HCT116 (cell line): ENCODE measurements at regions not wholly inside any gene's neighbourhood (a gene's known extent, or its start where the extent isn't known, plus 50 kb on each side); places are given as distances from the start of the nearest gene placed in this dataset.

ENCODE experiments used
- ATAC-seq: fragments of 200-7000 bp; cut with Tn5 transposase; 2 replicates; pipeline ENCODE4 v1.9.1; 2020; ENCODE audit warnings: mild to moderate bottlenecking, moderate library complexity
- BruUV-seq: library from RNA; stranded (reverse); fragments of 400-500 nt; replicated peaks from 2 replicates; lab custom pipeline; 2021; lab: Mats Ljungman, UMichigan
- CTCF ChIA-PET: fragments of 300-600 bp; sonication (Branson Sonifier 250); formaldehyde crosslinking; loops from one replicate; lab custom pipeline; 2021; ENCODE audit warnings: antibody characterized with exemption; lab: Charles Lee
- POLR2A ChIA-PET: fragments of 300-600, 350-600 bp; sonication (Branson Sonifier 250); formaldehyde crosslinking; loops from one replicate; lab custom pipeline; 2021; ENCODE audit warnings: antibody characterized with exemption; lab: Charles Lee
- RAD21 ChIA-PET, 2 experiments: fragments of 300-600 bp; sonication (Branson Sonifier 250); formaldehyde crosslinking; loops; one replicate each; lab custom pipeline; 2023; ENCODE audit warnings: low total read pairs in 2 of 2; ENCODE audit not compliant: uncharacterized antibody in 2 of 2, unreplicated experiment in 2 of 2, low non-redundant PET in 1 of 2; lab: Charles Lee
- DNase-seq: peaks from one replicate; pipeline ENCODE4 v3.0.0-alpha.2; 2010; ENCODE audit warnings: low read depth, low spot score
- H2AFZ ChIP-seq: fragments of 200-600 bp; shearing (Covaris generic), sonication (generic); 2 replicates; pipeline ENCODE4 v1.6.1; 2017; ENCODE audit warnings: low read depth, mixed run types, mixed read lengths, antibody characterized with exemption, low read length; ENCODE audit not compliant: poor library complexity, severe bottlenecking
- H3K27ac ChIP-seq: 2 replicates; pipeline ENCODE4 v1.5.1; 2012; ENCODE audit warnings: low read depth, low read length
- H3K27me3 ChIP-seq: fragments of 200-600 bp; sonication (generic); 2 replicates; pipeline ENCODE4 v1.6.1; 2016; ENCODE audit warnings: mixed run types, low read length, mixed read lengths; ENCODE audit not compliant: insufficient read depth
- H3K36me3 ChIP-seq, 2 experiments: fragments of 200-500 bp in 1 of 2; fragments of 200-600 bp in 1 of 2; sonication (Bioruptor generic) in 1 of 2; sonication (generic) in 1 of 2; 2 replicates each; pipeline versions ENCODE4 v1.5.1 to v1.6.1; 2014 to 2016; ENCODE audit warnings: low read length in 2 of 2, inconsistent platforms in 1 of 2, mixed read lengths in 1 of 2, mixed run types in 1 of 2; ENCODE audit not compliant: insufficient read depth in 2 of 2, control insufficient read depth in 1 of 2
- H3K4me1 ChIP-seq, 2 experiments: fragments of 200-600 bp in 1 of 2; sonication (generic) in 1 of 2; 2 replicates each; pipeline versions ENCODE4 v1.5.1 to v1.6.1; 2012 to 2017; ENCODE audit warnings: low read length in 2 of 2, inconsistent platforms in 1 of 2, mild to moderate bottlenecking in 1 of 2, mixed read lengths in 1 of 2, mixed run types in 1 of 2, moderate library complexity in 1 of 2; ENCODE audit not compliant: insufficient read depth in 2 of 2, control insufficient read depth in 1 of 2
- H3K4me2 ChIP-seq: fragments of 200-600 bp; sonication (generic); 2 replicates; pipeline ENCODE4 v1.6.1; 2017; ENCODE audit warnings: mixed run types, low read length, mixed read lengths
- H3K4me3 ChIP-seq, 2 experiments: fragments of 200-600 bp in 1 of 2; sonication (generic) in 1 of 2; replicated peaks in 1 of 2; 2 replicates each; pipeline ENCODE4 v1.5.1; 2011 to 2016; ENCODE audit warnings: low read length in 2 of 2, control low read depth in 1 of 2, low read depth in 1 of 2, mild to moderate bottlenecking in 1 of 2, mixed read lengths in 1 of 2, mixed run types in 1 of 2
- H3K79me2 ChIP-seq: fragments of 200-600 bp; sonication (generic); 2 replicates; pipeline ENCODE4 v1.6.1; 2017; ENCODE audit warnings: mild to moderate bottlenecking, mixed run types, low read length, moderate library complexity, mixed read lengths; ENCODE audit not compliant: insufficient read depth
- H3K9ac ChIP-seq: fragments of 200-600 bp; sonication (generic); 2 replicates; pipeline ENCODE4 v1.6.1; 2016; ENCODE audit warnings: low read length, mixed read lengths
- H3K9me2 ChIP-seq: fragments of 200-600 bp; sonication (generic), shearing (Covaris generic); 2 replicates; pipeline ENCODE4 v1.6.1; 2017; ENCODE audit warnings: mixed run types, mild to moderate bottlenecking, moderate library complexity; ENCODE audit not compliant: insufficient read depth
- H3K9me3 ChIP-seq, 2 experiments: fragments of 200-500 bp in 1 of 2; fragments of 200-600 bp in 1 of 2; sonication (Bioruptor generic) in 1 of 2; sonication (generic) in 1 of 2; 2 replicates each; pipeline ENCODE4 v1.6.1; 2014 to 2017; ENCODE audit warnings: low read length in 2 of 2, mixed read lengths in 2 of 2, inconsistent platforms in 1 of 2, low read depth in 1 of 2, mild to moderate bottlenecking in 1 of 2, mixed run types in 1 of 2, moderate library complexity in 1 of 2; ENCODE audit not compliant: control insufficient read depth in 1 of 2, insufficient read depth in 1 of 2
- H4K20me1 ChIP-seq: fragments of 200-600 bp; sonication (generic), shearing (Covaris generic); 2 replicates; pipeline ENCODE4 v1.6.1; 2017; ENCODE audit warnings: mixed run types, mild to moderate bottlenecking, moderate library complexity; ENCODE audit not compliant: insufficient read depth
- CEBPB ChIP-seq: IDR thresholded peaks from 2 replicates; pipeline ENCODE4 v1.6.1; 2012; ENCODE audit warnings: low read depth
- ELF1 ChIP-seq: IDR thresholded peaks from 2 replicates; pipeline ENCODE4 v1.6.1; 2012; ENCODE audit warnings: low read depth, borderline replicate concordance
- POLR2A ChIP-seq: IDR thresholded peaks from 2 replicates; pipeline ENCODE4 v1.7.0; 2011; ENCODE audit warnings: borderline replicate concordance; ENCODE audit not compliant: insufficient read depth, insufficient read length; ENCODE audit errors: extremely low read depth
- POLR2AphosphoS5 ChIP-seq: IDR thresholded peaks from 2 replicates; pipeline ENCODE4 v1.6.1; 2011; ENCODE audit warnings: mild to moderate bottlenecking, low read depth, low read length, moderate library complexity
- RAD21 ChIP-seq: IDR thresholded peaks from 2 replicates; pipeline ENCODE4 v1.6.1; 2012; ENCODE audit warnings: low read depth, mild to moderate bottlenecking
- SIN3A ChIP-seq: IDR thresholded peaks from 2 replicates; pipeline ENCODE4 v1.6.1; 2012; ENCODE audit warnings: low read depth
- SRF ChIP-seq: IDR thresholded peaks from 2 replicates; pipeline ENCODE4 v1.6.1; 2012; ENCODE audit warnings: low read depth
- TCF7L2 ChIP-seq: IDR thresholded peaks from 2 replicates; pipeline ENCODE4 v1.7.0; 2011; ENCODE audit warnings: borderline replicate concordance, inconsistent platforms; ENCODE audit not compliant: insufficient read depth, insufficient read length; ENCODE audit errors: extremely low read depth
- YY1 ChIP-seq: IDR thresholded peaks from 2 replicates; pipeline ENCODE4 v1.6.1; 2011; ENCODE audit warnings: low read length, low read depth, moderate library complexity, mild to moderate bottlenecking; ENCODE audit not compliant: insufficient replicate concordance; ENCODE audit errors: extremely low read depth
- ZFX ChIP-seq: fragments of 450-650 bp; IDR thresholded peaks from 2 replicates; pipeline ENCODE4 v1.6.1; 2017
- intact Hi-C: fragments of 100-400 bp; cut with micrococcal nuclease; formaldehyde crosslinking; loops from 2 replicates; pipeline ENCODE4 v1.10.0; 2022
- TF ChIP-seq, protein P1 (sequence below): IDR thresholded peaks from 2 replicates; pipeline ENCODE4 v1.6.1; 2012; ENCODE audit warnings: low read depth
- TF ChIP-seq, protein P2 (sequence below): IDR thresholded peaks from 2 replicates; pipeline ENCODE4 v1.6.1; 2012
- TF ChIP-seq, protein P3 (sequence below), 3 experiments: fragments of 200-600 bp in 1 of 3; sonication (generic) in 1 of 3; IDR thresholded peaks in 2 of 3; conservative IDR thresholded peaks in 1 of 3; 2 replicates each; pipeline ENCODE4 v1.5.1; 2012 to 2017; ENCODE audit warnings: low read depth in 2 of 3, low read length in 2 of 3, antibody characterized with exemption in 1 of 3, borderline replicate concordance in 1 of 3, control low read depth in 1 of 3, mild to moderate bottlenecking in 1 of 3, mixed read lengths in 1 of 3, mixed run types in 1 of 3, moderate library complexity in 1 of 3; ENCODE audit not compliant: insufficient read depth in 1 of 3

DNA sequence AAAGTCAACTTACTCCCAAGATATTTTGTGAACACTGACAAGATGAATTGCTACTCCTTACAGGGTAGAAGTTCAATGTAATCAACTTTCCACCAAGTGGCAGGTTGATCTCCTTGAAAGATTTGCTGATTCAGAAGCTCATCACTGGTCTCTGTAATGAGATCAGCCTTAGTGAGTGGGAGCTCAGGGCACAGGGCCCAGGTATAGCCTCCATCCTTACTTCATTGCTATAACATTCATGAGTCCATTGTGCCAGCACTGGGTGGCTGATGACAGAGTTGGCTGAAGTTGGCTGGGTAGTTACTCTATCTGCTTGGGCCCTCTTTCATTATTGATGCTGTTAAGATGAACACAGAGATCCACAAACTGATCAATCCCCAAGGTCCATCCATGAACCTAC lies 379.0 kb downstream of the IRS1 start:
- POLR2A ChIA-PET = interaction anchor here (0.6 kb wide), 1 partner anchor 228 kb away, joined by 4 read pairs; no protein-coding TSS in a partner anchor
- intact Hi-C loops = loop anchor here (10.0 kb wide), 1 partner anchor 384 kb away; no protein-coding TSS in a partner anchor

DNA sequence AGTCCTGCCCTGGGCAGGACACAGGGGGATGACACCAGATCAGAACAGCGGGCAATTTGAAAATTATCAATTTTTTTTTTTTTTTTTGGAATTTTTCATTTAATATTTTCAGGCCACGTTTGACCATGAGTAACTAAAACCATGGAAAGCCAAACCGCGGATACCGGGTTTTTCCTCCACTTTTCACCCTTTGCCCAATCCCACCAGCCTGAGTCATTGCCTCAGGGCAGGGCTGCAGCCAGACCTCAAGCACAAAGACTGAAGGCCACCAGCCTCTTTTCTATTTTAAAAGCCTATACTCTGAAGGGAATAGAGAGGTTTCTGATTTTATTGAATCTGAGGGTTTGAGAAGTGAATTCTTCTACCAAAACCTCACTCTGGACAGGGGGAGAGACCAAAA lies 381.1 kb downstream of the IRS1 start:
- ChIA-PET RAD21 (no interaction called here), POLR2A (no interaction called here), CTCF (no interaction called here)
- Histone ChIP-seq H3K79me2 (no peaks in the 10 kb centered on the region), H3K9me2 (no peaks in the 10 kb centered on the region), H3K36me3 (peaks cover 0 to 10% of the 10 kb centered on the region in 2 experiments; a peak in 2 of 4 replicates), H3K9me3 (no peaks in the 10 kb centered on the region), H3K4me3 (no peak overlapping the region), H3K4me1 (peaks cover 15 to 29% of the 10 kb centered on the region in 2 experiments), H3K27me3 (no peaks in the 10 kb centered on the region), H4K20me1 (no peaks in the 10 kb centered on the region), H3K4me2 (no peak overlapping the region), H2AFZ (no peak overlapping the region), H3K9ac (no peak overlapping the region), H3K27ac (no peak overlapping the region)
- TF ChIP-seq YY1 = no peak
- TF ChIP-seq, protein P1, sequence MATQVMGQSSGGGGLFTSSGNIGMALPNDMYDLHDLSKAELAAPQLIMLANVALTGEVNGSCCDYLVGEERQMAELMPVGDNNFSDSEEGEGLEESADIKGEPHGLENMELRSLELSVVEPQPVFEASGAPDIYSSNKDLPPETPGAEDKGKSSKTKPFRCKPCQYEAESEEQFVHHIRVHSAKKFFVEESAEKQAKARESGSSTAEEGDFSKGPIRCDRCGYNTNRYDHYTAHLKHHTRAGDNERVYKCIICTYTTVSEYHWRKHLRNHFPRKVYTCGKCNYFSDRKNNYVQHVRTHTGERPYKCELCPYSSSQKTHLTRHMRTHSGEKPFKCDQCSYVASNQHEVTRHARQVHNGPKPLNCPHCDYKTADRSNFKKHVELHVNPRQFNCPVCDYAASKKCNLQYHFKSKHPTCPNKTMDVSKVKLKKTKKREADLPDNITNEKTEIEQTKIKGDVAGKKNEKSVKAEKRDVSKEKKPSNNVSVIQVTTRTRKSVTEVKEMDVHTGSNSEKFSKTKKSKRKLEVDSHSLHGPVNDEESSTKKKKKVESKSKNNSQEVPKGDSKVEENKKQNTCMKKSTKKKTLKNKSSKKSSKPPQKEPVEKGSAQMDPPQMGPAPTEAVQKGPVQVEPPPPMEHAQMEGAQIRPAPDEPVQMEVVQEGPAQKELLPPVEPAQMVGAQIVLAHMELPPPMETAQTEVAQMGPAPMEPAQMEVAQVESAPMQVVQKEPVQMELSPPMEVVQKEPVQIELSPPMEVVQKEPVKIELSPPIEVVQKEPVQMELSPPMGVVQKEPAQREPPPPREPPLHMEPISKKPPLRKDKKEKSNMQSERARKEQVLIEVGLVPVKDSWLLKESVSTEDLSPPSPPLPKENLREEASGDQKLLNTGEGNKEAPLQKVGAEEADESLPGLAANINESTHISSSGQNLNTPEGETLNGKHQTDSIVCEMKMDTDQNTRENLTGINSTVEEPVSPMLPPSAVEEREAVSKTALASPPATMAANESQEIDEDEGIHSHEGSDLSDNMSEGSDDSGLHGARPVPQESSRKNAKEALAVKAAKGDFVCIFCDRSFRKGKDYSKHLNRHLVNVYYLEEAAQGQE = no peak
- no peak for TF ChIP-seq POLR2AphosphoS5
- TF ChIP-seq, protein P2, sequence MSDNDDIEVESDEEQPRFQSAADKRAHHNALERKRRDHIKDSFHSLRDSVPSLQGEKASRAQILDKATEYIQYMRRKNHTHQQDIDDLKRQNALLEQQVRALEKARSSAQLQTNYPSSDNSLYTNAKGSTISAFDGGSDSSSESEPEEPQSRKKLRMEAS = no peak
- no peak for TF ChIP-seq TCF7L2
- no peak for TF ChIP-seq SIN3A
- no peak for TF ChIP-seq RAD21
- TF ChIP-seq CEBPB = no peak
- TF ChIP-seq ZFX = no peak
- TF ChIP-seq POLR2A = no peak
- TF ChIP-seq SRF = no peak
- no peak for ATAC-seq
- no peak for DNase-seq
- BruUV-seq = no TSS peak
- intact Hi-C loops = no loop called here

More for the DNA sequence above, 379.0 kb downstream of the IRS1 start:
- Histone ChIP-seq H3K27ac (no peak overlapping the region), H3K36me3 (peaks cover 0 to 10% of the 10 kb centered on the region in 2 experiments; a peak in 2 of 4 replicates), H4K20me1 (no peaks in the 10 kb centered on the region), H3K4me3 (no peak overlapping the region), H2AFZ (no peak overlapping the region), H3K79me2 (no peaks in the 10 kb centered on the region), H3K9me2 (no peaks in the 10 kb centered on the region), H3K9ac (no peak overlapping the region), H3K27me3 (no peaks in the 10 kb centered on the region), H3K9me3 (no peaks in the 10 kb centered on the region), H3K4me2 (no peak overlapping the region), H3K4me1 (peaks cover 32 to 33% of the 10 kb centered on the region in 2 experiments)
- DNase-seq (no peak), ATAC-seq (no peak)
- TF ChIP-seq ELF1 = no peak
- TF ChIP-seq, protein P2 = no peak
- TF ChIP-seq, protein P3, sequence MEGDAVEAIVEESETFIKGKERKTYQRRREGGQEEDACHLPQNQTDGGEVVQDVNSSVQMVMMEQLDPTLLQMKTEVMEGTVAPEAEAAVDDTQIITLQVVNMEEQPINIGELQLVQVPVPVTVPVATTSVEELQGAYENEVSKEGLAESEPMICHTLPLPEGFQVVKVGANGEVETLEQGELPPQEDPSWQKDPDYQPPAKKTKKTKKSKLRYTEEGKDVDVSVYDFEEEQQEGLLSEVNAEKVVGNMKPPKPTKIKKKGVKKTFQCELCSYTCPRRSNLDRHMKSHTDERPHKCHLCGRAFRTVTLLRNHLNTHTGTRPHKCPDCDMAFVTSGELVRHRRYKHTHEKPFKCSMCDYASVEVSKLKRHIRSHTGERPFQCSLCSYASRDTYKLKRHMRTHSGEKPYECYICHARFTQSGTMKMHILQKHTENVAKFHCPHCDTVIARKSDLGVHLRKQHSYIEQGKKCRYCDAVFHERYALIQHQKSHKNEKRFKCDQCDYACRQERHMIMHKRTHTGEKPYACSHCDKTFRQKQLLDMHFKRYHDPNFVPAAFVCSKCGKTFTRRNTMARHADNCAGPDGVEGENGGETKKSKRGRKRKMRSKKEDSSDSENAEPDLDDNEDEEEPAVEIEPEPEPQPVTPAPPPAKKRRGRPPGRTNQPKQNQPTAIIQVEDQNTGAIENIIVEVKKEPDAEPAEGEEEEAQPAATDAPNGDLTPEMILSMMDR (IDR thresholded peaks at IDR 0.05 in 2 of 3, conservative IDR thresholded peaks at IDR 0.05 in 1 of 3; ENCODE audit: borderline replicate concordance in 1 of 3, insufficient read depth in 1 of 3, low read depth in 2 of 3, low read length in 2 of 3) = no peak
- no TSS peak for BruUV-seq
- ChIA-PET CTCF (no interaction called here), RAD21 (no interaction called here)
